ENCODE measurements at regions not wholly inside any gene's neighbourhood (a gene's known extent, or its start where the extent isn't known, plus 50 kb on each side); places are given as distances from the start of the nearest gene placed in this dataset.

DNA sequence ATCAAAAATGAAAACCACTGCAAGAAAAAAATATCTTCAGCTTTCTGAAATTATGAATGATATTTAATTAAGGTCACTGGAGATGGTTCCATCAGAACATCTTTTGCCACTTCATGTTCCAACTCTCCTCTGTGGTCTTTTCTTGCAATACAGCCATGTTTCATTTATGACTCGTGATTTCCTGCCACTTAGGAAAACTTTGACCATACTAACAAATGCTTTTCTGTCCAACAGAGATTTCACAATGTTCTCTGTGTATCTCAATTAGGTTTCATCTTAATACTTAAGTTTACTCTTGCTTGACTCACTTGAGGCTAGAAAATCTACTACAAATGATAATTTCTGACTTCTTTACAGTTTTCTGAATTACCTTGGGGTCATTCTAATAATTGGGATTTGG lies 330.9 kb downstream of the CXXC4 start:
- Mint-ChIP-seq H3K27me3 (no peaks in the 10 kb centered on the region), H3K4me3 (no peak overlapping the region), H3K9me3 (peaks cover 0 to 16% (median 3%) of the 10 kb centered on the region in 5 donors), H3K36me3 (no peaks in the 10 kb centered on the region), H3K27ac (no peak overlapping the region), H3K4me1 (no peaks in the 10 kb centered on the region)
- ChIA-PET CTCF (no interaction called here), POLR2A (no interaction called here)
- Histone ChIP-seq H3K36me3 (ENCODE audit: insufficient read depth, low read length) (no peaks in the 10 kb centered on the region), H3K27ac (ENCODE audit: low read depth, low read length) (no peak overlapping the region), H3K27me3 (ENCODE audit: insufficient read depth, low read length, poor library complexity, severe bottlenecking) (no peaks in the 10 kb centered on the region), H3K4me1 (ENCODE audit: insufficient read depth, low read length) (no peaks in the 10 kb centered on the region), H3K4me3 (ENCODE audit: low read length) (no peak overlapping the region), H3K9me3 (ENCODE audit: low read length) (no peaks in the 10 kb centered on the region)
- no peak for DNase-seq

GRCh38 chr4:104146048-104146447 lies 348.6 kb downstream of the CXXC4 start:
- Histone ChIP-seq H3K9me3 (ENCODE audit: low read length) (no peaks in the 10 kb centered on the region), H3K4me1 (ENCODE audit: insufficient read depth, low read length) (no peaks in the 10 kb centered on the region), H3K4me3 (ENCODE audit: low read length) (no peak overlapping the region), H3K27ac (ENCODE audit: low read depth, low read length) (no peak overlapping the region), H3K36me3 (ENCODE audit: insufficient read depth, low read length) (no peaks in the 10 kb centered on the region), H3K27me3 (ENCODE audit: insufficient read depth, low read length, poor library complexity, severe bottlenecking) (no peaks in the 10 kb centered on the region)
- H3K36me3 Mint-ChIP-seq: no peaks in the 10 kb centered on the region
- no peak overlapping the region for H3K27ac Mint-ChIP-seq
- POLR2A ChIA-PET: no interaction called here
- CTCF ChIA-PET: no interaction called here
- H3K4me3 Mint-ChIP-seq: no peak overlapping the region
- DNase-seq: no peak
- H3K4me1 Mint-ChIP-seq: no peaks in the 10 kb centered on the region
- peaks cover 0 to 17% (median 2%) of the 10 kb centered on the region in 5 donors for H3K9me3 Mint-ChIP-seq
- H3K27me3 Mint-ChIP-seq: no peaks in the 10 kb centered on the region

DNA sequence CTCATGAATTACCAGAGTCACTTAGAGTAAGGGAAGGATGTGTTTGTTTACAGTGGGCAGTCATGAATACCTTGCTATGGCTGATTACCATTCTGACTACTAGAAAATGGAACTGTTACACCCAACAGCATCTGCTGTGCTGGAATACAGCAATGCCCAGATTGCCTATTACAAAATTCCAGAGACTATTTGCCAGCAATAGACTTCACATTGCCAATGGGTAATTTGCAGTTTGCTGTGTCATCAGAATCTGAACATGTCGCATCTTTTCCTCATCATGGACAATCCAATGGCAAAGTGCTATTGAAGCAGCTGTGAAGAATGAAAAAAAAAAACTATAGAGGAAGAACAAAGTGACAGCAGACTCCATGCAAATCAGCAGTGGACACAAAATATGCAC lies 356.6 kb downstream of the CXXC4 start:
- no peaks in the 10 kb centered on the region for H3K4me1 ChIP-seq (ENCODE audit: insufficient read depth, low read length)
- Mint-ChIP-seq H3K36me3 (no peaks in the 10 kb centered on the region), H3K27ac (no peak overlapping the region), H3K27me3 (no peaks in the 10 kb centered on the region), H3K4me1 (no peaks in the 10 kb centered on the region), H3K4me3 (no peak overlapping the region), H3K9me3 (peaks cover 6 to 21% (median 12%) of the 10 kb centered on the region in 5 donors)
- H3K27ac ChIP-seq (ENCODE audit: low read depth, low read length): no peak overlapping the region
- H3K27me3 ChIP-seq (ENCODE audit: insufficient read depth, low read length, poor library complexity, severe bottlenecking): no peaks in the 10 kb centered on the region
- H3K9me3 ChIP-seq (ENCODE audit: low read length): no peaks in the 10 kb centered on the region
- H3K36me3 ChIP-seq (ENCODE audit: insufficient read depth, low read length): no peaks in the 10 kb centered on the region
- POLR2A ChIA-PET: no interaction called here
- no peak overlapping the region for H3K4me3 ChIP-seq (ENCODE audit: low read length)
- no peak for DNase-seq
- CTCF ChIA-PET: no interaction called here

DNA sequence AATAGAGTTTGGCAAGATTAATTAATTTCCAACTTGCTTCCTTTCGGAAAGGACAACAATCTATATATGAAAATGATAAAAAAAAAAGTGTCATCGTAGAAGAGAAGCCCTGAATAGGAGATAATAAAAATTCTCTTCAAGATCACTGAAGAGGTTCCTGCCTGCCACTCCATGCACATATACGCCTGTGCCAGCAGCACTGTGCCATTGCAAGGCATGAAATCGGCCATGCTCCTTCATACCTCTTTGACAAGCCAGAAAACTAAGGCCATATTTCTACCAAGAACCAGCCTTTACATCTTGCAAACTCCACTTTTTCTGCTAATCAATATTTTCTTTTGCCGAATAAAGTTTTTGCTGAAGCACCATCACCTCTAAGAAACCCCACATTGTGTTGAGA lies 365.5 kb downstream of the CXXC4 start:
- Mint-ChIP-seq H3K27ac (no peak overlapping the region), H3K9me3 (peaks cover 0 to 14% (median 5%) of the 10 kb centered on the region in 5 donors), H3K27me3 (no peaks in the 10 kb centered on the region), H3K4me3 (no peak overlapping the region), H3K36me3 (no peaks in the 10 kb centered on the region), H3K4me1 (no peaks in the 10 kb centered on the region)
- Histone ChIP-seq H3K27me3 (ENCODE audit: insufficient read depth, low read length, poor library complexity, severe bottlenecking) (no peaks in the 10 kb centered on the region), H3K4me1 (ENCODE audit: insufficient read depth, low read length) (no peaks in the 10 kb centered on the region), H3K27ac (ENCODE audit: low read depth, low read length) (no peak overlapping the region), H3K4me3 (ENCODE audit: low read length) (no peak overlapping the region), H3K9me3 (ENCODE audit: low read length) (no peaks in the 10 kb centered on the region), H3K36me3 (ENCODE audit: insufficient read depth, low read length) (no peaks in the 10 kb centered on the region)
- POLR2A ChIA-PET: no interaction called here
- DNase-seq: no peak
- CTCF ChIA-PET: no interaction called here

DNA sequence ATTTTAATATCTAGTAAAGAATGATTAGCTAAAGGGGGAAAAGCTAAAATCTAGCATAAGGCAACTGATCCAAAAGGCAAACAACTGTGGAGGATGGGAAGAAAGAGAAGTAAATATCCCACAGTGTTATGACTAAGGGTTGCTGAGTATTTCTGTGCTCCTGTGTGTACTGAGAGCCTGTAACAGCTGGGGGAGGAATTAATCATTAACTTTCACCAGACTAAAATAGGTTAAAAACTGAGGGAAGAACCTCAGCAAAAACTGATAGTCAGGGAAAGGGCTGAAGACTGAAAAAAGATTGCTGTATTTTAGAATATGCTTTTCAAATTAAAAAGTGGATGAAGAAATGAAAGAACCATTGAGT lies 365.9 kb downstream of the CXXC4 start:
- no peaks in the 10 kb centered on the region for H3K36me3 Mint-ChIP-seq
- no peak overlapping the region for H3K4me3 Mint-ChIP-seq
- H3K9me3 ChIP-seq (ENCODE audit: low read length): no peaks in the 10 kb centered on the region
- no peak for DNase-seq
- H3K27ac Mint-ChIP-seq: no peak overlapping the region
- H3K4me3 ChIP-seq (ENCODE audit: low read length): no peak overlapping the region
- H3K27ac ChIP-seq (ENCODE audit: low read depth, low read length): no peak overlapping the region
- ChIA-PET POLR2A (no interaction called here), CTCF (no interaction called here)
- H3K36me3 ChIP-seq (ENCODE audit: insufficient read depth, low read length): no peaks in the 10 kb centered on the region
- no peaks in the 10 kb centered on the region for H3K27me3 ChIP-seq (ENCODE audit: insufficient read depth, low read length, poor library complexity, severe bottlenecking)
- no peaks in the 10 kb centered on the region for H3K4me1 ChIP-seq (ENCODE audit: insufficient read depth, low read length)
- H3K4me1 Mint-ChIP-seq: no peaks in the 10 kb centered on the region
- no peaks in the 10 kb centered on the region for H3K27me3 Mint-ChIP-seq
- H3K9me3 Mint-ChIP-seq: peaks cover 0 to 18% (median 4%) of the 10 kb centered on the region in 5 donors

- H3K27ac ChIP-seq (ENCODE audit: low read depth, low read length): no peak overlapping the region
- Mint-ChIP-seq H3K4me1 (no peaks in the 10 kb centered on the region), H3K36me3 (no peaks in the 10 kb centered on the region), H3K4me3 (no peak overlapping the region), H3K9me3 (peaks cover 2 to 13% (median 3%) of the 10 kb centered on the region in 5 donors), H3K27ac (no peak overlapping the region), H3K27me3 (no peaks in the 10 kb centered on the region)
- ChIA-PET CTCF (no interaction called here), POLR2A (no interaction called here)
- H3K36me3 ChIP-seq (ENCODE audit: insufficient read depth, low read length): no peaks in the 10 kb centered on the region
- H3K27me3 ChIP-seq (ENCODE audit: insufficient read depth, low read length, poor library complexity, severe bottlenecking): no peaks in the 10 kb centered on the region
- no peak overlapping the region for H3K4me3 ChIP-seq (ENCODE audit: low read length)
- no peak for DNase-seq
- no peaks in the 10 kb centered on the region for H3K4me1 ChIP-seq (ENCODE audit: insufficient read depth, low read length)
- H3K9me3 ChIP-seq (ENCODE audit: low read length): no peaks in the 10 kb centered on the region
Observed at GRCh38 chr4:104128031-104128849, 366.5 kb downstream of the CXXC4 start.

GRCh38 chr4:104123021-104123420 lies 371.7 kb downstream of the CXXC4 start:
- no peak overlapping the region for H3K27ac ChIP-seq (ENCODE audit: low read depth, low read length)
- no peaks in the 10 kb centered on the region for H3K27me3 ChIP-seq (ENCODE audit: insufficient read depth, low read length, poor library complexity, severe bottlenecking)
- CTCF ChIA-PET: no interaction called here
- no peaks in the 10 kb centered on the region for H3K4me1 Mint-ChIP-seq
- H3K4me3 Mint-ChIP-seq: no peak overlapping the region
- H3K36me3 ChIP-seq (ENCODE audit: insufficient read depth, low read length): no peaks in the 10 kb centered on the region
- peaks cover 2 to 33% (median 4%) of the 10 kb centered on the region in 5 donors for H3K9me3 Mint-ChIP-seq
- no peak overlapping the region for H3K27ac Mint-ChIP-seq
- no peaks in the 10 kb centered on the region for H3K4me1 ChIP-seq (ENCODE audit: insufficient read depth, low read length)
- no peaks in the 10 kb centered on the region for H3K27me3 Mint-ChIP-seq
- no peak overlapping the region for H3K4me3 ChIP-seq (ENCODE audit: low read length)
- no peaks in the 10 kb centered on the region for H3K9me3 ChIP-seq (ENCODE audit: low read length)
- DNase-seq: no peak
- POLR2A ChIA-PET: no interaction called here
- H3K36me3 Mint-ChIP-seq: no peaks in the 10 kb centered on the region

DNA sequence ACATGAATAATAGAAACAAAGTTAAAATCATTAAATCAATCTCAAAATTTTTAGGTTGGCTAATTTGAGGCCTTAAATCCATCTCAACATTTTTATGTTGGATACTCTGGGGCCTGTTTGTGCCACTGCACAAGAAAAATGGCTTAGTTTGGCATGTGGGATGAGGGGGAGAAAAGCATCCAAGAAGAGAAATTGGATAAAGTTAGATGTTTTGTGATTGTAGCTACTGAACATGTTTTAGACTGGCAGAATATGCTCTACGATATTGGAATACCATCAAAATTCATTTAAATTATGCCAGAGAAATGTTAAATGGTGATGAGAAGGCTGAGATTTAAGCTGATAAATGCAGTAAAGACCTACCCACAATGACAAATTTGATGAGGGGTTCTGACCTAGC lies 376.9 kb downstream of the CXXC4 start:
- Mint-ChIP-seq H3K27me3 (no peaks in the 10 kb centered on the region), H3K36me3 (no peaks in the 10 kb centered on the region), H3K27ac (no peak overlapping the region), H3K4me1 (no peaks in the 10 kb centered on the region), H3K4me3 (no peak overlapping the region), H3K9me3 (peaks cover 0 to 30% (median 3%) of the 10 kb centered on the region in 5 donors)
- no peaks in the 10 kb centered on the region for H3K36me3 ChIP-seq (ENCODE audit: insufficient read depth, low read length)
- no peaks in the 10 kb centered on the region for H3K9me3 ChIP-seq (ENCODE audit: low read length)
- H3K4me1 ChIP-seq (ENCODE audit: insufficient read depth, low read length): no peaks in the 10 kb centered on the region
- H3K27ac ChIP-seq (ENCODE audit: low read depth, low read length): no peak overlapping the region
- no peak for DNase-seq
- ChIA-PET POLR2A (no interaction called here), CTCF (no interaction called here)
- no peak overlapping the region for H3K4me3 ChIP-seq (ENCODE audit: low read length)
- H3K27me3 ChIP-seq (ENCODE audit: insufficient read depth, low read length, poor library complexity, severe bottlenecking): no peaks in the 10 kb centered on the region

DNA sequence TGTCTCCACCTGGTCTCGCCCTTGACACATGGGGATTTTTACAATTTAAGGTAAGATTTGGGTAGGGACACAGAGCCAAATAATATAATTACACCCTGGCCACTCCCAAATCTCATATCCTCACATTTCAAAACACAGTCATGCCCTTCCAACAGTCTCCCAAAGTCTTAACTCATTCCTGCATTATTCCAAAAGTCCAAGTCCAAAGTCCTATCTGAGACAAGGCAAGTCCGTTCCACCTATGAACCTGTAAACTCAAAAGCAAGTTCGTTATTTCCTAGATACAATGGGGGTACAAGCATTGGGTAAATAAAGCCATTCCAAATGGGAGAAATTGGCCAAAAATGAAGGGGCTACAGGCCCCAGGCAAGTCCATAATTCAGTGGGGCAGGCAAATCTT lies 380.8 kb downstream of the CXXC4 start:
- DNase-seq: no peak
- POLR2A ChIA-PET: no interaction called here
- Histone ChIP-seq H3K36me3 (ENCODE audit: insufficient read depth, low read length) (no peaks in the 10 kb centered on the region), H3K27ac (ENCODE audit: low read depth, low read length) (no peak overlapping the region), H3K27me3 (ENCODE audit: insufficient read depth, low read length, poor library complexity, severe bottlenecking) (no peaks in the 10 kb centered on the region), H3K4me1 (ENCODE audit: insufficient read depth, low read length) (no peaks in the 10 kb centered on the region), H3K9me3 (ENCODE audit: low read length) (no peaks in the 10 kb centered on the region), H3K4me3 (ENCODE audit: low read length) (no peak overlapping the region)
- Mint-ChIP-seq H3K27ac (no peak overlapping the region), H3K9me3 (peaks cover 0 to 20% (median 3%) of the 10 kb centered on the region in 5 donors), H3K4me3 (no peak overlapping the region), H3K36me3 (no peaks in the 10 kb centered on the region), H3K27me3 (no peaks in the 10 kb centered on the region), H3K4me1 (no peaks in the 10 kb centered on the region)
- CTCF ChIA-PET: no interaction called here

All from CD8-positive, alpha-beta memory T cell (primary cell).